GM23248 (cell line): ENCODE measurements at regions not wholly inside any gene's neighbourhood (a gene's known extent, or its start where the extent isn't known, plus 50 kb on each side); places are given as distances from the start of the nearest gene placed in this dataset.

Experiments
- DNase-seq: peaks from one replicate; pipeline ENCODE4 v3.0.0-alpha.2; 2015
- H2AFZ ChIP-seq: fragments of 200-600 bp; sonication (generic); 2 replicates; pipeline ENCODE4 v1.6.1; 2016; ENCODE audit warnings: antibody characterized with exemption
- H3F3A ChIP-seq: fragments of 200-600 bp; sonication (generic); 2 replicates; pipeline ENCODE4 v1.6.1; 2016; ENCODE audit warnings: mild to moderate bottlenecking, antibody characterized with exemption, mixed run types; ENCODE audit not compliant: insufficient read depth
- H3K27ac ChIP-seq: fragments of 200-600 bp; sonication (generic); 2 replicates; pipeline ENCODE4 v1.5.1; 2016; ENCODE audit warnings: mild to moderate bottlenecking
- H3K27me3 ChIP-seq: fragments of 200-600 bp; sonication (generic); replicated peaks from 2 replicates; pipeline ENCODE4 v1.6.1; 2016; ENCODE audit warnings: mild to moderate bottlenecking; ENCODE audit not compliant: insufficient read depth
- H3K36me3 ChIP-seq: fragments of 200-600 bp; sonication (generic); 2 replicates; pipeline ENCODE4 v1.6.1; 2016; ENCODE audit warnings: low read depth, mild to moderate bottlenecking
- H3K4me1 ChIP-seq: fragments of 200-600 bp; sonication (generic); 2 replicates; pipeline ENCODE4 v1.6.1; 2016; ENCODE audit warnings: mild to moderate bottlenecking; ENCODE audit not compliant: insufficient read depth
- H3K4me2 ChIP-seq: fragments of 200-600 bp; sonication (generic); one replicate; pipeline ENCODE4 v1.6.1; 2016; ENCODE audit warnings: mild to moderate bottlenecking; ENCODE audit not compliant: unreplicated experiment
- H3K4me3 ChIP-seq: fragments of 200-600 bp; sonication (generic); 2 replicates; pipeline ENCODE4 v1.5.1; 2016; ENCODE audit warnings: mild to moderate bottlenecking
- H3K79me2 ChIP-seq: fragments of 200-600 bp; sonication (generic); 2 replicates; pipeline ENCODE4 v1.6.1; 2016; ENCODE audit warnings: mild to moderate bottlenecking; ENCODE audit not compliant: insufficient read depth
- H3K9ac ChIP-seq: fragments of 200-600 bp; sonication (generic); 2 replicates; pipeline ENCODE4 v1.6.1; 2016; ENCODE audit warnings: mild to moderate bottlenecking
- H3K9me2 ChIP-seq: fragments of 200-600 bp; sonication (generic); 2 replicates; pipeline ENCODE4 v1.6.1; 2016; ENCODE audit warnings: mixed run types, mild to moderate bottlenecking, moderate library complexity; ENCODE audit not compliant: insufficient read depth
- H3K9me3 ChIP-seq: fragments of 200-600 bp; sonication (generic); one replicate; pipeline ENCODE4 v1.6.1; 2017; ENCODE audit warnings: low read depth
- H4K20me1 ChIP-seq: fragments of 200-600 bp; sonication (generic); 2 replicates; pipeline ENCODE4 v1.6.0; 2016; ENCODE audit not compliant: insufficient read depth
- EZH2 ChIP-seq: fragments of 200-600 bp; sonication (generic); IDR thresholded peaks from 2 replicates; pipeline ENCODE4 v1.6.1; 2018; ENCODE audit warnings: antibody characterized with exemption, mild to moderate bottlenecking; ENCODE audit not compliant: insufficient read depth, poor library complexity, severe bottlenecking
- EZH2phosphoT487 ChIP-seq: fragments of 200-600 bp; sonication (generic); IDR thresholded peaks from 2 replicates; pipeline ENCODE4 v1.6.1; 2018; ENCODE audit warnings: antibody characterized with exemption, moderate library complexity, mild to moderate bottlenecking, low read depth; ENCODE audit not compliant: insufficient read depth
- WGBS, 2 experiments: methylation state at CpG; one replicate each; pipeline ENCODE4 v1.1.6; 2015 to 2017; ENCODE audit warnings: low lambda C conversion rate in 2 of 2, low coverage in 1 of 2; ENCODE audit errors: missing lambda C conversion rate in 2 of 2; 5-methylcytosine and 5-hydroxymethylcytosine counted together
- in situ Hi-C: fragments of 300-500 bp; cut with MboI; formaldehyde crosslinking; loops from 2 replicates; pipeline ENCODE4 v1.15.0; 2020

GRCh38 chr4:14337892-14338584, 664.2 kb upstream of the CPEB2 start:
- in situ Hi-C loops, result no loop called here
- Histone ChIP-seq H3K9me3 (no peaks in the 10 kb centered on the region), H3K4me2 (no peak overlapping the region), H3K79me2 (no peaks in the 10 kb centered on the region), H2AFZ (no peak overlapping the region), H3K4me1 (no peaks in the 10 kb centered on the region), H3K36me3 (no peaks in the 10 kb centered on the region), H3K27ac (no peak overlapping the region), H3K27me3 (0 out of 2 replicates have a peak, but pooled peaks cover 5% of the 10 kb centered on the region), H3F3A (no peaks in the 10 kb centered on the region), H3K9ac (no peak overlapping the region), H3K9me2 (no peaks in the 10 kb centered on the region), H4K20me1 (no peaks in the 10 kb centered on the region), H3K4me3 (no peak overlapping the region)
- WGBS, 2 experiments, result 2 to 6% methylated on average over 2 of the region's 2 CpGs
- DNase-seq, result peak; percentile 6
- TF ChIP-seq EZH2phosphoT487 (no peak), EZH2 (no peak)

GRCh38 chr4:14338585-14339265, 663.6 kb upstream of the CPEB2 start:
- Histone ChIP-seq H3K9me3 (no peaks in the 10 kb centered on the region), H4K20me1 (no peaks in the 10 kb centered on the region), H3K9ac (no peak overlapping the region), H3K79me2 (no peaks in the 10 kb centered on the region), H3K4me3 (no peak overlapping the region), H3K27ac (no peak overlapping the region), H3K4me2 (no peak overlapping the region), H3K9me2 (no peaks in the 10 kb centered on the region), H3K36me3 (no peaks in the 10 kb centered on the region), H2AFZ (no peak overlapping the region), H3K27me3 (0 out of 2 replicates have a peak, but pooled peaks cover 8% of the 10 kb centered on the region), H3F3A (no peaks in the 10 kb centered on the region), H3K4me1 (no peaks in the 10 kb centered on the region)
- no peak for DNase-seq
- 19 to 28% methylated on average over 4 of the region's 4 CpGs for WGBS, 2 experiments
- in situ Hi-C loops, result no loop called here
- no peak for TF ChIP-seq EZH2
- no peak for TF ChIP-seq EZH2phosphoT487

GRCh38 chr4:14339715-14340114, 662.6 kb upstream of the CPEB2 start:
- no peaks in the 10 kb centered on the region for H3F3A ChIP-seq
- no peaks in the 10 kb centered on the region for H3K36me3 ChIP-seq
- no peak overlapping the region for H3K9ac ChIP-seq
- no peaks in the 10 kb centered on the region for H4K20me1 ChIP-seq
- H3K27me3 ChIP-seq, result 0 out of 2 replicates have a peak, but pooled peaks cover 8% of the 10 kb centered on the region
- DNase-seq, result no peak
- no peak for TF ChIP-seq EZH2
- TF ChIP-seq EZH2phosphoT487, result no peak
- no peaks in the 10 kb centered on the region for H3K4me1 ChIP-seq
- H3K9me2 ChIP-seq, result no peaks in the 10 kb centered on the region
- WGBS, 2 experiments, result 59 to 71% methylated on average over 5 of the region's 5 CpGs
- no peaks in the 10 kb centered on the region for H3K9me3 ChIP-seq
- H3K79me2 ChIP-seq, result no peaks in the 10 kb centered on the region
- H3K27ac ChIP-seq, result no peak overlapping the region
- H2AFZ ChIP-seq, result no peak overlapping the region
- in situ Hi-C loops, result no loop called here
- no peak overlapping the region for H3K4me3 ChIP-seq
- no peak overlapping the region for H3K4me2 ChIP-seq

- no peaks in the 10 kb centered on the region for H4K20me1 ChIP-seq
- TF ChIP-seq EZH2phosphoT487 (no peak), EZH2 (no peak)
- no peaks in the 10 kb centered on the region for H3K9me3 ChIP-seq
- WGBS, 2 experiments, result 11 to 14% methylated on average over 4 of the region's 4 CpGs
- DNase-seq, result no peak
- H3K79me2 ChIP-seq, result no peaks in the 10 kb centered on the region
- H3K27me3 ChIP-seq, result 0 out of 2 replicates have a peak, but pooled peaks cover 8% of the 10 kb centered on the region
- in situ Hi-C loops, result no loop called here
- H3K36me3 ChIP-seq, result no peaks in the 10 kb centered on the region
- no peaks in the 10 kb centered on the region for H3K4me1 ChIP-seq
- no peak overlapping the region for H3K4me3 ChIP-seq
- H3F3A ChIP-seq, result no peaks in the 10 kb centered on the region
- H3K4me2 ChIP-seq, result no peak overlapping the region
- H3K9me2 ChIP-seq, result no peaks in the 10 kb centered on the region
- H3K9ac ChIP-seq, result no peak overlapping the region
- H3K27ac ChIP-seq, result no peak overlapping the region
- no peak overlapping the region for H2AFZ ChIP-seq
These were observed 662.0 kb upstream of the CPEB2 start for GRCh38 chr4:14340321-14340720.
